GM21786 (cell line): ENCODE measurements at regions not wholly inside any gene's neighbourhood (a gene's known extent, or its start where the extent isn't known, plus 50 kb on each side); places are given as distances from the start of the nearest gene placed in this dataset.

Source experiments
- ATAC-seq: cut with Tn5 transposase; IDR thresholded peaks from one replicate; pipeline ENCODE4 v1.9.1; 2021; ENCODE audit not compliant: unreplicated experiment

DNA sequence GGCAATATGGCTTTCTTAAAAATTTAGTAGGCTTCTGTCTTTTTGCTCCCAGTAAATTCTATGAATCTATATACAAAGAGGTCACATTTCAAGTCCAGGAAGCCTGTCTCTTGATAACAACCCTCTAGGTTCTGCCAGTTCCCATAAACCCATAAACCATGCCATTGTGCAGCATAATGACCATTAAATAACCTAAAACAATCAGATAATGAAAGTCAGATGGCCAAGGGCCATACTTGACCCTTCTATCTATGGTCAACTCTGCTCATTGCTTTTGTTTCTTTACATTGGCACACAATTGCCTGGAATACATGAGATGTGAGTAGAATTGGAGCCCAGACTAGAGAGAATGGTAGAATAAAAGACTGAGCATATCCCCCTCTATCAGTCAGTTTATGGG is 305.4 kb upstream of the KIF2A start:
- ATAC-seq, result no peak

DNA sequence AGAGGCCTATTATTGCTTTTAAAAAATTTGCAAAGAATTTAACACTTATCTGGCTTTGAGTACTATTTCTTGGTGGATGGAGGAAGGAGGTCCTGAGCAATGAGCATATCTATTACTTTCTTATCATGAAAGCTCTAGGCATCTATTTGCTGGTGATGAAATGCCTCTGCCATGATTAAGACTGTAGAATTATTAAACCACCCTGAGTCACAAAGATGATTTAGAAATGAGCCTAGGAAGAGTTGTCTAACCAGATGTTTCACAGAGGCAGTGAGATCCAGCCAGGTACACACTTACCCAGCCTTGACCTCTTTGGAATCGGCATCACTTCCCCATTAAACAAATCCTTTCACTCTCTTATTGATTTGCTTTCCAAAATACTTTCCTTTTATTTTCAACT is 304.4 kb upstream of the KIF2A start:
- ATAC-seq, result no peak

DNA sequence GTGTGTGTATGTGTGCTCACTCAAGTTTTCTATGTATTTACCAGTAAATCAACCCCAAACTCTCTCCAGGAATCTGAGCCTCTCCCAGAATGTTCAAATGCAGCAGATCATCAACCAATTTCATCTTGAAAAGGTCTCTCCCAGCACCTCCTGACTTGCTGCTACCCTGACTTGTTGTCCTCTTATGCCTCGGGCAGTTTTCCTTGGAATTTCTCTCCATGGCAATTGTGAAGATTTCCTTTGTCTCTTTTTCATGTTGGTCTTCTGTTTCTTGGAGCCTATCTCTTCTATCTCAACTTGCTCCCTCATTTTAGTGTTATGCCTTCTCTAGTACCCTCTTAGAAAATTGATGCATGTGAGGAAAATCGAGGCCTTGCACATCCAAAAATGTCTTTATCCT is 303.6 kb upstream of the KIF2A start:
- ATAC-seq, result no peak

DNA sequence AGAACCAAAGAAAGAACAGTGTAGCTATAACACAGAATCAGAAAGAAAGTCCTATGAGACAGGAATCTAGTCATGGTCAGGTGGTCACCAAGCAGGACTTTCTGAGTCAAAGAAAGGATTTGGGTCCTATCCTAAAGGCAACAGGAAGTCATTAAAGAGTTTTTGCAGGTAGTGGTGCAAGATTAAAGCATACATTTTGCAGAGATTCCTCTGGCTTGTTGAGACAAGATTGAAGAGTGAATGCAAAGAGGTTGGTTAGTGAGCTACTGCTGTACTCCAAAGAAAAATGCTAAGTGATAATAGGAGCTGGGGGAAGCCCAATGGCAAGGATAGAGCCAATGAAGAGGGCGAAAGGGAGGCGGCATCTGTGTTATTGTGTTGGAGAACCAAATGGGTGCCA is 300.5 kb upstream of the KIF2A start:
- ATAC-seq, result no peak

DNA sequence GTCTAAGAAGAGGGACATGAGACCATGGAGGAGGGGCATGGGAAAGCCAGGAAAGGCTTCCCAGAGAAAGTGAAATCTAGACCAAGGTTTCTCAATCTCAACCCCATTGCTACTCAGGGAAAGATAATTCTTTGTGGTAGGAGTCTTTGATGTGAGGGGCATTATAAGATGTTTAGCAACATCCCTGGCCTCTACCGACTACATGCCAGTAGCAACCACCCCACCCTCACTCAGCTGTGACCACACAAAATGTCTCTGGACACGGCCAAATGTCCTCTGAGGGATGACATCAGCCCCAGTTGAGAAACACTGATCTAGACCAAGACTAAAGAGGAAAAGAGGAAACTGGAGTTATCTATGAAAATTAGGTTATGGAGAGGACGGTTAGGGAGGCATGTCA is 298.5 kb upstream of the KIF2A start:
- no peak for ATAC-seq

DNA sequence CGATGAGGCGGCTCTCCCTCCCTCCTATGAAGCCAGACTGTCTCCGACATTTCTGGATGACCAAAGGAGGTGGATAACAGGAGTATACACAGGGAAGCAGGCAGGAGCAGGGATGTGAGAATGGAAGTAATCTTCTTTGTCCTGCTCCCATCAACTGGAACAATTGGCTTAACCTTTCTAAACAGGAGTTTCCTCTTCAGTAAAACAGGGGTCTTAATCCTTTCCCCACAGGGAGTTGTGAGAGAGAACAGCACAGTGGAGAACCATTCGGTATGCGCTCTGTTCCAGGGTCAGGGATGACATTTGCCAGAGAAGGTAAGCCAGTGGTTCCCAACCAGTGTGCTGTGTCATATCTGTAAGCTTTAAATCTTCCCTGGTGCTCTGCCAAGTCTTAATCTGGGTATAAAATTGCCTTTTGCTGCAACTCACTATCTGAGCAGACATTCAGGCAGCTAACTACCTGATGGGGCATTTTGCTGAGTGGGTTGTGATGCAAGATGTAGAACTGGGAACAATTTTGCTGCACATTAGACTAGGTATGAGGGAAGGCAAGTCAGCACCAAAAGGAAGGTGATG is 294.8 kb upstream of the KIF2A start:
- no peak for ATAC-seq

DNA sequence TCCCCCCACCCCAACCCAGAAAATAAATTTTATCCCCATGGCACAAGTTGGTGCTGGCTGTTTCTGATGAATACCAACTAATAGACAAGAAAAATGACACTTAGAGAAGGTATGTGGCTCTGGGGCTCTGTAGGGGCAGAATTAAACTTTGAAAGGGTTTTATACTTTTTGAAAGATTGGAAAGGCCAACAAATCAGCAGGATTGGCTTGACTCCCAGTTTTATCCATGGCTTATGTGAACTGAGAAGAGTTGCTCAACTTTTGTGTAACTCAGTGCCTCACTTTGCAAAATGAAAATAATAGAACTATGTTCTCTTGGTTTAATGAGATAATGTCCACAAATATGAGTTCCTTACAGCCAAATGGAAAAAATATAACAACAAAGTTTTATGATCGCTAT is 288.9 kb upstream of the KIF2A start:
- ATAC-seq, result no peak

DNA sequence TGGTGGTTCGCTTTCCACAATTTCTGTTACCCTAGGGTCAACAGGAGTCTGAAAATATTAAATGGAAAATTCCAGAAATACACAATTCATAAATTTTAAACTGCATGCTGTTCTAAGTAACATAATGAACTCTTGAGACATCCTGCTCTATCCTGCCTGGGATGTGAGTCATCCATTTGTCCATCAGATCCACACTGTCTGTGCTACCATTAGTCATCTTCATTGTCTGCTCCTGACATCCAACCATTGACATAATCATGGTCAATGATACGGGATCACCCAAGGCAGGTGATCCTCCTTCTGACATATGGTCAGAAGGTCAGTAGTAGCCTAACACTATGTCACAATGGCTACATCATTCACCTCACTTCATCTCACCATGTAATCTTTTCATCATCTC is 276.7 kb upstream of the KIF2A start:
- ATAC-seq, result no peak

DNA sequence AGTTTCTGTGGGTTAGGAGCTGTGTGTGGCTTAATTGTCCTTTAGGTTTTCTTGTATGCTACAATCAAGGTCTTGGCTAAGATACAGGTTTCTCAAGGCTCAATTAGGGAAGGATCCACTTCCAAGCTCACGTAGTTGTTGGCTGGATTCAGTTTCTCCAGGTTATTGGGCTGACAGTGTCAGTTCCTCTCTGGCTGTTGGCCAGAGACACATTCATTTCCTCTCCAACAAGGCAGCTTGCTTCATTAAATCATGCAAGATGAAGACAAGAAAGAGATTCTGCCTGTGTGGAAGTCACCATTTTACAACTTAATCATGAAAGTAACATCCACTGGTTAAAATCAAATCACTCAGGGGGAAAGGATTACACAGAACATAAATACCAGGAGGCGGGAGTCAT is 275.7 kb upstream of the KIF2A start:
- ATAC-seq, result no peak

DNA sequence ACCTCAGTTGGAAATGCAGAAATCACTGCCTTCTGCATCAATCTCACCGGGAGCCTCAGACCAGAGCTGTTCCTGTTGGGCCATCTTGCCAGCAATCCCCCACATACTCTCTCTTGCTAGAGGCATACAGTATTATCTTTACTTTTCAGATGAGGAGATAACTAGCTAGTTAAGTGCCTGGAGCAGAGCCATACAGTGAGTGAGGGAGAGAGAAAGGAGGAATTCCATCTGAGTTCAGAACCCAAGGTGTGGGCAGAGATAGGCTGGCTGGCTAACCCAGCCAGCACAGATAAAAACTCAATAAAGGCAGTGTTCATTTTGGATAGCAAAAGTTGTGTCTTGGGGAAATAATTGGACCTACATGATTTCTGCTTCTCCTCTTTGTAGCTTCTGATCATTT is 268.0 kb upstream of the KIF2A start:
- ATAC-seq, result no peak

DNA sequence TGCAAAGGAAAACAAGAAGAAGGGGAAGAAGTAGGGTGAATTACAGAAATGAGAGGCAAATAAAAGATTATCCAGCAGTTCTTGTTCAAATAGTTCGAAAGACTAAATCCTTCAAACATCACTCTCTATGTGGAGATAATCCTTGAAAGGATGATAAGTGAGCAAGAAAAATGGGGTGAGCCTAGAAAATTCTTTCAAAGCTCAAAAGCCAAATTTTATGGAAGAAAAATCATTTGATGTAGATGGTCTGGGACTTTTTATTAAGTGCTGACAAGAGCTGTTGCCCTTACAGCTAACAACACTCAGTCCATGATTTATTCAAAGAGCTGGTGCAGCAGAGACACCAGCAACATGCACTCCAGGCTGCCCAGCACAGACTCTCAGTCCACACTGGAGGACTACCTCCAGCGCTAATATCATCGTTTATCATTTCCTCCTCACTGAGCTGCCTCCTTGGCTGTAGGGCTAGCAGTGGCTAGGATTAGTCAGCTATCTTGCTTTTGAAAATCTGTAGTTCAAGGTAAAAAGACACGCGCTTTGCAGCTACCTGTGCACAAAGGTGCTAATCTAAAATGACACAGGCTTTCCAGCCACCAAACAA is 264.8 kb upstream of the KIF2A start:
- no peak for ATAC-seq

DNA sequence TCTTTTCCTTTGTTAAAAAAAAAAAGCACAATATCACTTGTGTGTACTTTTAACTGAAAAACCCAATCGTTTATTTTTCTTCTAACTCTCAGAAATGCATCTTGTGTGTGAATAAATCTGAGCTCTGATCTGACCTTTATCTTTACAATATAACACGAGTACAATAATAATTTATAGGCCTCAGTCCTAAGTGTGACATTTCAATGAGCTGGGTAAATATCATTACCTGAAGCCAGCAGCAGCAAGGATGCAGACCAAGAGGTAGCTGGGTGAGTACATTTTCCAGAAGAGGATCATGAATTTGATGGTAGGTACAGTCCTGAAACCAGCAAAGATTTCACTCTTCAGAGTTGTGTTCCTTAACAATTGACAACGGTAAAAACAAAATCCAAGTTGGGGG is 264.0 kb upstream of the KIF2A start:
- ATAC-seq, result no peak

DNA sequence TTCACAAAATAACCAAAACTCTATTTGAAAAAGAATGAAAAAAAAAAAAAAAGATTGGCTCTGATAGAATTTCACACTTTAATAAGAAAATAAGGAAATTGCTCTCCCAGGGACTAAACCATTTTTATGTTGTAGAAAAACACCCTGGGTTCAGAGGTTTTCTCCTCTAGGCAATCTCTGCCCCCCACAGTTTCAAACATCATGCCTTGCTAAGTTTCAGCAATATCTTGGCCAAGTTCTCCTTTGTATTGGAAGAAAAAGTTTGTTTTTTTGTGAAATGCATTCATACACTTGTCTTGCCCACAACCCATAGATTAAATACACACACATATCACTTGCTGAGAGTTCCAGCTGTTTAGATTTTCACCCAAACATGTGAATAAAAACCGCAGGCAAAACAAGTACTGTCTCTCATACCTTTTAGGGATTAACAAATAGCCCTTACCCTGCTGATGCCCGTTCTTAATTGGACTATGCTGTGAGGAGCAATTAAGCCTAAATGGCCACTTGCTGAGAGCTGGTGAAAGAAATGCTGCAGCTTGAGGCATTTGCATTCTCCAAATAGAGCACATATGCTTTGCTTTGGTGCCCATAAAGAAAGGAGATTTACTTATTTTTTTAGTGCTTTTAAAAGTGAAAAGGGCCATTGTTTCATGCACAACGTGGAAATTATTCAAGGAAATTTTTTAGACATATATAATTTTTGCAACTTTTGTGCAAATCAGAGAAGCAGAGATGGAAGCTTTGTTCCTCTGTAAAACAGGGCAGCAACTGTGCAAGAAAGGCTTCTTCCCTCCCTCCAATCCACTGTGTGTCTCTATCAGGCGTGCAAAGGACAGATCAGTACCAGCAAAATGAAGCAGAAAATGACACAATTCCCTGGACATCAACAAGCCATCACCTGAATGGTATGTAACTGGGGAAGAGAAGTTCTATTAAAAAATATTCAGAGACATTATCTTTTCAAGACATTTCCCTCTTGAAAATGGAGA is 262.4 kb upstream of the KIF2A start:
- no peak for ATAC-seq

DNA sequence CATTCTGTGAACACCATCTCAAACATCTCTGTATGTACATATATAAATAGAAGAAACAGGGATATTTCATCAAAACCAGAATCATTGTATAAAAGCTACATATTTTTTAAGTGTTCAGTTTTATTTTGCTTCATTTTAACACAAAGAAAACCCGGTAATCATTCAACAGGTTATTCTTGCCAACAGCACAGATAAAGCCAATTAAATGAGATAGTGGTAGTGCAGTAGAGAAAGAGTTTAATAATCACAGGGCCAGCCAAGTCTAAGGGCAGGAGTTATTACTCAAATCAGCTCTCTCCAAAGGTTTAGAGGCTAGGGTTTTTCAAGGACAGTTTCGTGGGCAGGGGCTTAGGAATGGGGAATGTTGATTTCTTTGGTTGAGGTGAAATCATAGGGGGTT is 261.0 kb upstream of the KIF2A start:
- ATAC-seq, result no peak

DNA sequence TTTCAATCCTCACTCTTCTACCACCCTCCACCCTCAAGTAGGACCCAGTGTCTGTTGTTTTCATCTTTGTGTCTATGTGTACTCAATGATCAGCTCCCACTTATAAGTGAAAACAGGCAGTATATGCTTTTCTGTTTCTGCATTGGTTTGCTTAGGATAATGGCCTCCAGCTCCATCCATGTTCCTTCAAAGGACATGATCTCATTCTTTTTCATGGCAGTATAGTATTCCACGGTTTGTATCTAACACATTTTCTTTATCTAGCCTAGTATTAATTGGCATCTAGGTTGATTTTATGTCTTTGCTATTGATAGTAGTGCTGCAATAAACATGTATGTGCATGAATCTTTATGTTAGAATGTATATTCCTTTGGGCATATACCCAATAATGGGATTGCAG is 259.8 kb upstream of the KIF2A start:
- ATAC-seq, result no peak

DNA sequence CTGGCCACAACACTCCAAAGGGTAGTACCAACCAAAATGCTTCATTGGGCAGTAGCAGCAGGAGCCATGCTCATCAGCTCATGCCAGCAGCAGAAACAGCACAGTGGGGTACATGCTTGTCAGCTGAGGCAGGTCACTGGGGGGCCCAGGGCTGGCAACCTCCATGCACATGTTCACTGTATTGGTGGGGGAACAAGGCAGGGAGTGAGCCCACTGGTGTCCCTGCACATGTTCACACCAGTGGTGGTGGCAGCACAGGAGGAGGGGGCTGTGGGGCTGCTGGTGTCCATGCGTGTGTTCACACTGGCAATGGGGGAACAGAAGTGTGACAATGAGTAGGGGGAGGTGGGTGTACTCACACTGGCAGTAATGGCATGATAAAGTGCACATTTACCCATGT is 254.3 kb upstream of the KIF2A start:
- ATAC-seq, result no peak

DNA sequence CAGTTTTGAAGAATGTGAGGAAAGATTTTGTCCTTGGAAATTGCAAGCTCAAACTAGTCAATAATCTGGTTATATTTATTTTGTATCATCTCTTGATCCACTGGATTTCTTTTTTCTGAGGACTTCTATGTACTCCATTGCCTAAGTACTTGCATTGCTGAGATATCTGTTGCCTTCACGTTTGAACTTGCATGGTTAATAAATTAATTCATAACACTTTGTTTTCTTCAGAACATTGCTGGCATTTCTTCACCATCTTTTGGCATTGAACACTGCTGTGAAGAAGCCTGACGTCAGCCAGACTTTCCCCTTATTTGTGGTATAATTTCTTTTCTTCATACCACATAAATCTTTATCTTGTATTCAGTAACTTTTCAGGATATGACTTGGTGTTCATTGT is 246.0 kb upstream of the KIF2A start:
- ATAC-seq, result no peak

DNA sequence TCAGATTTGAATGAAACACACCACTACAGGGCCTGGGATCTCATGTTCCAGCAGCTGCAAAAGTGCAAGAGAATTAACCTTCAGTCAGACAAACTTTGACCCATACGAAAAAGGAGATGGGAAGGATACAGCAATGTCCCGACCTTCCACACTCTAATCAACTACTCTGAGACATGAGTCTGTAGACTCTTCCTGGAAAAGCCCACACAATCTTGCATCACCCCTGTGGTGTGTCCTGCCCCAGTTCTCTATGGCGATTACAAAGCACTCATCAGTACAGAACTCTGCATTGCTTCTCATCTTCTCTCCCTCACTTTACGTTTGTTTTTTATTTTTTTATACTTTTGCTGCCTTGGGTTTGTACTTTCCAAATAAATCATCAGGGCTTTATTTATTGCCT is 241.0 kb upstream of the KIF2A start:
- ATAC-seq, result no peak

DNA sequence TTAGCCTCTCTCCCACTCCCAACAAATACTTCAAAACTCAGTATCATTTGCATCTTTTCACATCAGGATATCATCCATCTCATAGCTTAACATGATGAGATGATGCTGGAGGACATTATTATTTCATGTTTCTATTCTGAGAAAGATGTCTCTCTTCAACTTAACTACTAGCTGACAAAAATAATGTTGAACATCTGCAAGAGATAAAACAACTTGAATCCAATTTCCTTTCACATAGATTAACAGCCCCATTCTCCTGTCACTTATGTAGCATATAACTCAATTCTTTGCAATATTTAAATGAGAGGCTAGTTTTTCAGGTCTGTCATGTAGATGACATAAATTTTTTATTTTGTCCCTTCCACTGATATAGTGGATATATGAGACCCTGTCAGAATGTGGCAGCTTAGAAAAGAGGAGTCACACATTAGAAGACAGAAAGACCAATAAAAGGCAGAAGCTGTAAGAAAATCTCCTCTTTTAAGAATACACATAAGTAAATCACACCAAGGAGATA is 239.2 kb upstream of the KIF2A start:
- no peak for ATAC-seq

DNA sequence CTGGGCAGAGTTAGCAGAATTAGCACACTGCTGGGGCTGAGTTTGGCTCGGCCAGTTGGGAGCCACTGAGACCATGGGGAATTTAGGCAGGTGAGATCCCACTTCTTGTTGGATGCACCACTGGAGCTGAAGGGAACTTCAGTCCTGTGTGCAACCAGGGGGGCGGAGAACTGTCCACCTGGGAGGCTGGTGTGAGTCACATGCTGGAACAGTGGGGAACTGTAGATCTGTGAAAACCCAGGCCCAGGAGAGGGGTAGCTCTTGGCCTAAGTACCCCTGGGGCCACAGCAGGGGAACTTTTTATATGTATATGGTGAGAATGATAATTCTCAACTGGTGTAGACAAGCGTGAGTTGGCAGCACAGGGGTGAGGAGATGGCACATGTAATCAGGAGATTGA is 237.5 kb upstream of the KIF2A start:
- no peak for ATAC-seq

DNA sequence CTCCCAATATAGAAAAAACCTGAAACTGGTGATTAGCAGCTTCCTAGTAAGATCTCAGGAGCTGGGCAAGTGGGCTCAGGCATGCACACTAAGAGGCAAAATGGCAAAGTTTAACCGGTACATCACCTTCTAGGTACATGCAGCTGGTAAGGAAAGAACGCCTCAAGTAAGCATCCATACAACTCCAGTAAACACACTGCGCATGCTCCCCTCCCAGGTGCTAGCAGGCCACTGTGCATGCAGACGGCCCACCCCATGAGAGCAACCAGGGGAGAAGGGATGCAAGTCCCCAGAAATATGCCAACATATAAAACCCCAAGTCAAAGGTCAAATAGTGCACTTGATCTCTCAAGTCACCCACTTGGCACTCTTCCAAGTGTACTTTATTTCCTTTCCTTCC is 228.6 kb upstream of the KIF2A start:
- ATAC-seq, result no peak
